Body of pancreas (tissue), 4 donors: ENCODE measurements at regions not wholly inside any gene's neighbourhood (a gene's known extent, or its start where the extent isn't known, plus 50 kb on each side); places are given as distances from the start of the nearest gene placed in this dataset.

Source experiments
- CTCF ChIP-seq, 7 experiments: fragments of 450-650 bp in 4 of 7; fragments of 200-600 bp in 3 of 7; sonication (generic) in 3 of 7; IDR thresholded peaks; one replicate each; pipeline ENCODE4 v1.5.1; 2016 to 2019; ENCODE audit warnings: antibody characterized with exemption in 7 of 7
- POLR2A ChIP-seq, 3 donors: fragments of 450-650 bp; IDR thresholded peaks; one replicate each; pipeline ENCODE4 v1.6.1; 2016; ENCODE audit warnings: antibody characterized with exemption in 3 of 3, mild to moderate bottlenecking in 2 of 3

DNA sequence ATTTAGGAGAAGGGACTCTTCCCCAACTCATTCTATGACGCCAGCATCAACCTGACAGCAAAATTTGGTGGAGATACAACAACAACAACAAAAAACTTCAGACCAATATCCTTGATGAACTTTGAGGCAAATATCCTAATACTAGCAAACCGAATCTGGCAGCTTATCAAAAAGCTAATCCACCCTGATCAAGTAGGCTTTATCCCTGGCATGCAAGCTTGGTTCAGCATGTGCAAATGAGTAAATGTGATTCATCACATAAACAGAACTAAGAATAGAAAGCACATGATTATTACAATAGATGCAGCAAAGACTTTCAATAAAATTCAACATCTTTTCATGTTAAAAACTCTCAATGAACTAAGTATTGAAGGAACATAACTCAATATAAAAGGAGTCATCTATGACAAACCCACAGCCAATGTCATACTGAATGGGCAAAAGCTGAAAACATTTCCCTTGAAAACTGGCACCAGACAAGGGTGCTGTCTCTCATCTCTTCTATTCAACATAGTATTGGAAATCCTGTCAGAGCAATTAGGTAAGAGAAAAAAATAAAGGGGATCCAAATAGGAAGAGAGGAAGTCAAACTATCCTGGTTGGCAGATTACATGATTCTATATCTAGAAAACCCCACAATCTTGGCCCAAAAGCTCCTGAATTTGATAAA lies 233.3 kb downstream of the CCDC59 start:
- TF ChIP-seq CTCF (IDR thresholded peaks at IDR 0.05) (no peak), POLR2A (IDR thresholded peaks at IDR 0.05) (no peak)
